ENCODE measurements at regions not wholly inside any gene's neighbourhood (a gene's known extent, or its start where the extent isn't known, plus 50 kb on each side); places are given as distances from the start of the nearest gene placed in this dataset.

DNA sequence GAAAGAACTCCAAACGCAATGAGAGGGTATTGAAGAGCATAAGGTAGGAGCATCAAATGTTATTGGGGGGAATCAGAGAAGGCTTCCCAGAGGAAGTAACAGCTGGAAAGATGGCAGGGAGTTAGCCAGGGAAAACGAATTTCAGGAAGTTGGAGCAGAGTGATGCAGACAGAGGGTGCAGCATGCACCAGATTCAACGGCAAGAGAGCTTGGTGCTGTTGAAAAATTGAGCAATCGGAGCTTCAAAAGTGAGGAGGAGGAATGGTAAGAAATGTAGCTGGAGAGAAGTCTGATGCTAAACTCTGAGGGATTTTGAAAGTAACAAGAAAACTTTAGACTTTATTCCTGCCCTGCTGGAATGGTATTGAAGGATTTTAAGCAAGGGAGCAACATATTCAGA, 541.0 kb upstream of the LMCD1 start:
- TF ChIP-seq, protein P1, sequence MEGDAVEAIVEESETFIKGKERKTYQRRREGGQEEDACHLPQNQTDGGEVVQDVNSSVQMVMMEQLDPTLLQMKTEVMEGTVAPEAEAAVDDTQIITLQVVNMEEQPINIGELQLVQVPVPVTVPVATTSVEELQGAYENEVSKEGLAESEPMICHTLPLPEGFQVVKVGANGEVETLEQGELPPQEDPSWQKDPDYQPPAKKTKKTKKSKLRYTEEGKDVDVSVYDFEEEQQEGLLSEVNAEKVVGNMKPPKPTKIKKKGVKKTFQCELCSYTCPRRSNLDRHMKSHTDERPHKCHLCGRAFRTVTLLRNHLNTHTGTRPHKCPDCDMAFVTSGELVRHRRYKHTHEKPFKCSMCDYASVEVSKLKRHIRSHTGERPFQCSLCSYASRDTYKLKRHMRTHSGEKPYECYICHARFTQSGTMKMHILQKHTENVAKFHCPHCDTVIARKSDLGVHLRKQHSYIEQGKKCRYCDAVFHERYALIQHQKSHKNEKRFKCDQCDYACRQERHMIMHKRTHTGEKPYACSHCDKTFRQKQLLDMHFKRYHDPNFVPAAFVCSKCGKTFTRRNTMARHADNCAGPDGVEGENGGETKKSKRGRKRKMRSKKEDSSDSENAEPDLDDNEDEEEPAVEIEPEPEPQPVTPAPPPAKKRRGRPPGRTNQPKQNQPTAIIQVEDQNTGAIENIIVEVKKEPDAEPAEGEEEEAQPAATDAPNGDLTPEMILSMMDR (IDR thresholded peaks at IDR 0.05): no peak
- no peak for TF ChIP-seq POLR2A (IDR thresholded peaks at IDR 0.05)
